ENCODE measurements at regions not wholly inside any gene's neighbourhood (a gene's known extent, or its start where the extent isn't known, plus 50 kb on each side); places are given as distances from the start of the nearest gene placed in this dataset.

GRCh38 chr14:80127466-80127865 lies 83.8 kb downstream of the DIO2 start:
- TF ChIP-seq, protein P1, sequence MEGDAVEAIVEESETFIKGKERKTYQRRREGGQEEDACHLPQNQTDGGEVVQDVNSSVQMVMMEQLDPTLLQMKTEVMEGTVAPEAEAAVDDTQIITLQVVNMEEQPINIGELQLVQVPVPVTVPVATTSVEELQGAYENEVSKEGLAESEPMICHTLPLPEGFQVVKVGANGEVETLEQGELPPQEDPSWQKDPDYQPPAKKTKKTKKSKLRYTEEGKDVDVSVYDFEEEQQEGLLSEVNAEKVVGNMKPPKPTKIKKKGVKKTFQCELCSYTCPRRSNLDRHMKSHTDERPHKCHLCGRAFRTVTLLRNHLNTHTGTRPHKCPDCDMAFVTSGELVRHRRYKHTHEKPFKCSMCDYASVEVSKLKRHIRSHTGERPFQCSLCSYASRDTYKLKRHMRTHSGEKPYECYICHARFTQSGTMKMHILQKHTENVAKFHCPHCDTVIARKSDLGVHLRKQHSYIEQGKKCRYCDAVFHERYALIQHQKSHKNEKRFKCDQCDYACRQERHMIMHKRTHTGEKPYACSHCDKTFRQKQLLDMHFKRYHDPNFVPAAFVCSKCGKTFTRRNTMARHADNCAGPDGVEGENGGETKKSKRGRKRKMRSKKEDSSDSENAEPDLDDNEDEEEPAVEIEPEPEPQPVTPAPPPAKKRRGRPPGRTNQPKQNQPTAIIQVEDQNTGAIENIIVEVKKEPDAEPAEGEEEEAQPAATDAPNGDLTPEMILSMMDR (conservative IDR thresholded peaks at IDR 0.05 in 1 of 2, IDR thresholded peaks at IDR 0.05 in 1 of 2; ENCODE audit: low read depth in 1 of 2, low read length in 2 of 2) = no peak
- TF ChIP-seq EZH2 (IDR thresholded peaks at IDR 0.05; ENCODE audit: low read length, missing control alignments) = no peak

All from fibroblast of lung (primary cell).